AG04450 (cell line): ENCODE measurements at regions not wholly inside any gene's neighbourhood (a gene's known extent, or its start where the extent isn't known, plus 50 kb on each side); places are given as distances from the start of the nearest gene placed in this dataset.

Source experiments
- CTCF ChIA-PET: fragments of 300-600, 350-600 bp; formaldehyde crosslinking; extraction: SDS; loops from one replicate; lab custom pipeline; 2022; ENCODE audit warnings: antibody characterized with exemption, inconsistent platforms; lab: Charles Lee
- POLR2A ChIA-PET: fragments of 350-600 bp; formaldehyde crosslinking; extraction: SDS; loops from one replicate; lab custom pipeline; 2021; ENCODE audit warnings: antibody characterized with exemption, inconsistent platforms; lab: Yijun Ruan, JAX
- DNase-seq: peaks from one replicate; pipeline ENCODE4 v3.0.0-alpha.2; 2011; ENCODE audit warnings: low read depth, low spot score
- H3K27ac ChIP-seq: one replicate; pipeline ENCODE4 v1.5.1; 2012; ENCODE audit warnings: low read depth, low read length, control low read depth
- H3K27me3 ChIP-seq: one replicate; pipeline ENCODE4 v1.6.0; 2012; ENCODE audit warnings: low read length; ENCODE audit not compliant: control insufficient read depth, insufficient read depth
- H3K4me3 ChIP-seq: 2 replicates; pipeline ENCODE4 v1.5.1; 2011; ENCODE audit warnings: mild to moderate bottlenecking, low read depth, low read length, control low read depth
- H3K9me3 ChIP-seq: 2 replicates; pipeline ENCODE4 v1.5.1; 2012; ENCODE audit warnings: low read length; ENCODE audit not compliant: control insufficient read depth, insufficient read depth
- TF ChIP-seq, protein P1 (sequence below): IDR thresholded peaks from 2 replicates; pipeline ENCODE4 v1.5.1; 2011; ENCODE audit warnings: low read depth, low read length, control low read depth, inconsistent platforms

- no peak overlapping the region for H3K27ac ChIP-seq
- H3K9me3 ChIP-seq, result peaks cover 72% of the 10 kb centered on the region
- TF ChIP-seq, protein P1, sequence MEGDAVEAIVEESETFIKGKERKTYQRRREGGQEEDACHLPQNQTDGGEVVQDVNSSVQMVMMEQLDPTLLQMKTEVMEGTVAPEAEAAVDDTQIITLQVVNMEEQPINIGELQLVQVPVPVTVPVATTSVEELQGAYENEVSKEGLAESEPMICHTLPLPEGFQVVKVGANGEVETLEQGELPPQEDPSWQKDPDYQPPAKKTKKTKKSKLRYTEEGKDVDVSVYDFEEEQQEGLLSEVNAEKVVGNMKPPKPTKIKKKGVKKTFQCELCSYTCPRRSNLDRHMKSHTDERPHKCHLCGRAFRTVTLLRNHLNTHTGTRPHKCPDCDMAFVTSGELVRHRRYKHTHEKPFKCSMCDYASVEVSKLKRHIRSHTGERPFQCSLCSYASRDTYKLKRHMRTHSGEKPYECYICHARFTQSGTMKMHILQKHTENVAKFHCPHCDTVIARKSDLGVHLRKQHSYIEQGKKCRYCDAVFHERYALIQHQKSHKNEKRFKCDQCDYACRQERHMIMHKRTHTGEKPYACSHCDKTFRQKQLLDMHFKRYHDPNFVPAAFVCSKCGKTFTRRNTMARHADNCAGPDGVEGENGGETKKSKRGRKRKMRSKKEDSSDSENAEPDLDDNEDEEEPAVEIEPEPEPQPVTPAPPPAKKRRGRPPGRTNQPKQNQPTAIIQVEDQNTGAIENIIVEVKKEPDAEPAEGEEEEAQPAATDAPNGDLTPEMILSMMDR, result no peak
- no peak for DNase-seq
- H3K4me3 ChIP-seq, result no peak overlapping the region
- ChIA-PET CTCF (no interaction called here), POLR2A (no interaction called here)
- no peaks in the 10 kb centered on the region for H3K27me3 ChIP-seq
These were observed 55.3 kb upstream of the SALL3 start for GRCh38 chr18:78924301-78924700.

GRCh38 chr18:78924786-78925540 is 54.7 kb upstream of the SALL3 start:
- DNase-seq, result no peak
- Histone ChIP-seq H3K27ac (no peak overlapping the region), H3K27me3 (no peaks in the 10 kb centered on the region), H3K9me3 (peaks cover 78% of the 10 kb centered on the region), H3K4me3 (no peak overlapping the region)
- ChIA-PET POLR2A (no interaction called here), CTCF (no interaction called here)
- TF ChIP-seq, protein P1, result no peak

GRCh38 chr18:78925557-78926242 is 53.9 kb upstream of the SALL3 start:
- no peaks in the 10 kb centered on the region for H3K27me3 ChIP-seq
- H3K9me3 ChIP-seq, result peaks cover 80% of the 10 kb centered on the region
- no peak overlapping the region for H3K27ac ChIP-seq
- POLR2A ChIA-PET, result no interaction called here
- H3K4me3 ChIP-seq, result no peak overlapping the region
- TF ChIP-seq, protein P1, result no peak
- DNase-seq, result no peak
- CTCF ChIA-PET, result no interaction called here

- DNase-seq, result no peak
- Histone ChIP-seq H3K27ac (no peak overlapping the region), H3K27me3 (no peaks in the 10 kb centered on the region), H3K4me3 (no peak overlapping the region), H3K9me3 (peaks cover 74% of the 10 kb centered on the region)
- TF ChIP-seq, protein P1, result no peak
- POLR2A ChIA-PET, result no interaction called here
- CTCF ChIA-PET, result no interaction called here
These were observed 53.4 kb upstream of the SALL3 start for GRCh38 chr18:78926243-78926615.

DNA sequence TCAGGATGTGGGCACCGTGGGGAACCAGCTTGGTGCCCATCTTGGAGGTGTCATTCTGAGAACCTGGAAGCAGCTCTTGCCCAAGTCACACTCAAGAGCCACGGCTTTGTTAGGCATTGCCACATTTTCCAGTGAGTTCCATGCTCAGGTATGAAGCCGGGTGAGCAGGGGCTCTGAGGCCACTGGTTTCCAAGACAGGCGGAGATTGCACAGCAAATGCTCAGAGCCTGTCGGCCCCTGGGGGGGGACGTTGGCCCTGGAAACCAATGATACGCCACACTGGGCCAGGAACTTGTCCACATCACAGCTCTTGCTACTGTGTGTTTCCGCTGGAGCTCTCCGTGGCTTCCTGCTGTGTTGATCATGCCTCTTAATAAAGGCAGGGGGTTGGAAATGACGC is 52.5 kb upstream of the SALL3 start:
- Histone ChIP-seq H3K27me3 (no peaks in the 10 kb centered on the region), H3K4me3 (no peak overlapping the region), H3K9me3 (peaks cover 67% of the 10 kb centered on the region), H3K27ac (no peak overlapping the region)
- TF ChIP-seq, protein P1, result no peak
- POLR2A ChIA-PET, result no interaction called here
- CTCF ChIA-PET, result no interaction called here
- no peak for DNase-seq
